B cell (primary cell): ENCODE measurements at regions not wholly inside any gene's neighbourhood (a gene's known extent, or its start where the extent isn't known, plus 50 kb on each side); places are given as distances from the start of the nearest gene placed in this dataset.

Experiments
- ATAC-seq: fragments of 200-7000 bp; cut with Tn5 transposase; one replicate; pipeline ENCODE4 v1.10.0; 2021; ENCODE audit warnings: low read depth, mild to moderate bottlenecking, moderate number of reproducible peaks, moderate library complexity
- CTCF ChIA-PET: fragments of 350-600 bp; sonication (Branson Sonifier 250); formaldehyde crosslinking; loops from one replicate; lab custom pipeline; 2021; ENCODE audit warnings: antibody characterized with exemption, inconsistent platforms; lab: Charles Lee
- POLR2A ChIA-PET: fragments of 350-600 bp; sonication (Branson Sonifier 250); formaldehyde crosslinking; loops from one replicate; lab custom pipeline; 2021; ENCODE audit warnings: antibody characterized with exemption; lab: Charles Lee
- DNase-seq: peaks from one replicate; pipeline ENCODE4 v3.0.0; 2013
- H2AFZ ChIP-seq: 2 replicates; pipeline ENCODE4 v1.6.1; 2012; ENCODE audit warnings: mild to moderate bottlenecking, low read depth, low read length; ENCODE audit not compliant: insufficient read depth, poor library complexity, severe bottlenecking
- H3K27ac ChIP-seq, 2 donors: 1 replicate in 1 of 2; 2 replicates in 1 of 2; pipeline ENCODE4 v1.5.1; 2012 to 2013; ENCODE audit warnings: low read length in 2 of 2, mild to moderate bottlenecking in 2 of 2, moderate library complexity in 1 of 2
- H3K27me3 ChIP-seq, 4 experiments: fragments of 200-600 bp in 1 of 4; sonication (generic) in 1 of 4; replicated peaks in 1 of 4; 1 replicate in 2 of 4; 2 replicates in 2 of 4; pipeline versions ENCODE4 v1.6.1 to v1.7.0; 2013 to 2016; ENCODE audit warnings: low read length in 3 of 4, mild to moderate bottlenecking in 2 of 4, mixed read lengths in 1 of 4, moderate library complexity in 1 of 4; ENCODE audit not compliant: insufficient read depth in 4 of 4, control insufficient read depth in 3 of 4; ENCODE audit errors: control extremely low read depth in 1 of 4
- H3K36me3 ChIP-seq, 2 experiments: replicated peaks in 1 of 2; 1 replicate in 1 of 2; 2 replicates in 1 of 2; pipeline versions ENCODE4 v1.6.1 to v1.7.1; 2013; ENCODE audit warnings: low read length in 1 of 2; ENCODE audit not compliant: insufficient read depth in 2 of 2, control insufficient read depth in 1 of 2; ENCODE audit errors: control extremely low read depth in 1 of 2, extremely low read depth in 1 of 2
- H3K4me1 ChIP-seq, 2 donors: fragments of 200-600 bp in 1 of 2; sonication (generic) in 1 of 2; 1 replicate in 1 of 2; 2 replicates in 1 of 2; pipeline versions ENCODE4 v1.5.1 to v1.6.1; 2013 to 2017; ENCODE audit warnings: low read length in 2 of 2; ENCODE audit not compliant: control insufficient read depth in 2 of 2, insufficient read depth in 2 of 2
- H3K4me2 ChIP-seq: replicated peaks from 2 replicates; pipeline ENCODE3; 2012; ENCODE audit warnings: mild to moderate bottlenecking, low read depth, low read length; ENCODE audit not compliant: poor library complexity, severe bottlenecking
- H3K4me3 ChIP-seq, 5 experiments: fragments of 200-600 bp in 1 of 5; sonication (generic) in 1 of 5; 1 replicate in 3 of 5; 2 replicates in 2 of 5; pipeline versions ENCODE4 v1.5.1 to v1.7.0; 2011 to 2016; ENCODE audit warnings: low read length in 4 of 5, mild to moderate bottlenecking in 4 of 5, low read depth in 2 of 5, control low read depth in 1 of 5, moderate library complexity in 1 of 5; ENCODE audit not compliant: insufficient read depth in 1 of 5; ENCODE audit errors: control extremely low read depth in 1 of 5, extremely low read depth in 1 of 5
- H3K79me2 ChIP-seq: fragments of 200-600 bp; sonication (generic); one replicate; pipeline ENCODE4 v1.6.0; 2016; ENCODE audit warnings: low read length; ENCODE audit not compliant: control insufficient read depth, insufficient read depth
- H3K9ac ChIP-seq: fragments of 200-600 bp; sonication (generic); 2 replicates; pipeline ENCODE4 v1.6.1; 2017; ENCODE audit warnings: mild to moderate bottlenecking, low read length, moderate library complexity
- H3K9me3 ChIP-seq, 3 donors: one replicate each; pipeline versions ENCODE4 v1.6.1 to v1.7.1; 2013; ENCODE audit warnings: low read length in 2 of 3; ENCODE audit not compliant: control insufficient read depth in 2 of 3, insufficient read depth in 1 of 3; ENCODE audit errors: control extremely low read depth in 1 of 3
- H4K20me1 ChIP-seq: 2 replicates; pipeline ENCODE4 v1.6.0; 2012; ENCODE audit warnings: mild to moderate bottlenecking, low read length; ENCODE audit not compliant: insufficient read depth, control insufficient read depth, poor library complexity, severe bottlenecking
- H3K27ac Mint-ChIP-seq: one replicate; pipeline ENCODE4 v1.8.0; 2021; ENCODE audit warnings: mixed read lengths
- H3K27me3 Mint-ChIP-seq: one replicate; pipeline ENCODE4 v1.8.0; 2021; ENCODE audit warnings: mixed read lengths
- H3K4me1 Mint-ChIP-seq: one replicate; pipeline ENCODE4 v1.8.0; 2021; ENCODE audit warnings: mixed read lengths
- H3K4me3 Mint-ChIP-seq: one replicate; pipeline ENCODE4 v1.8.0; 2021; ENCODE audit warnings: mixed read lengths
- H3K9me3 Mint-ChIP-seq: one replicate; pipeline ENCODE4 v1.8.0; 2022; ENCODE audit warnings: mixed read lengths; ENCODE audit not compliant: insufficient read depth
- CTCF ChIP-seq: fragments of 200-600 bp; IDR thresholded peaks from one replicate; pipeline ENCODE4 v1.8.0; 2022; ENCODE audit warnings: antibody characterized with exemption, mild to moderate bottlenecking
- EZH2 ChIP-seq: IDR thresholded peaks from 2 replicates; pipeline ENCODE4 v1.6.1; 2012; ENCODE audit warnings: borderline replicate concordance, low read depth, mild to moderate bottlenecking, moderate library complexity, low read length; ENCODE audit not compliant: insufficient read depth, poor library complexity, severe bottlenecking
- WGBS: methylation state at CpG from one replicate; pipeline ENCODE4 v1.1.5; 2013; ENCODE audit warnings: missing lambda C conversion rate; ENCODE audit not compliant: insufficient coverage; 5-methylcytosine and 5-hydroxymethylcytosine counted together
- intact Hi-C: fragments of 100-400 bp; cut with micrococcal nuclease; formaldehyde crosslinking; loops from one replicate; pipeline ENCODE4 v1.10.0; 2022

- Histone ChIP-seq H3K9ac (no peak overlapping the region), H3K27me3 (no peaks in the 10 kb centered on the region), H3K36me3 (no peaks in the 10 kb centered on the region), H2AFZ (no peak overlapping the region), H3K27ac (no peak overlapping the region), H3K4me1 (no peaks in the 10 kb centered on the region), H3K4me3 (no peak overlapping the region), H4K20me1 (no peaks in the 10 kb centered on the region), H3K9me3 (peaks cover 0 to 3% (median 0%) of the 10 kb centered on the region in 3 donors), H3K4me2 (no peak overlapping the region), H3K79me2 (no peaks in the 10 kb centered on the region)
- H3K9me3 Mint-ChIP-seq = peaks cover 9% of the 10 kb centered on the region
- no peak overlapping the region for H3K4me3 Mint-ChIP-seq
- ATAC-seq (no peak), DNase-seq (no peak)
- TF ChIP-seq EZH2 (no peak), CTCF (no peak)
- POLR2A ChIA-PET = no interaction called here
- CTCF ChIA-PET = no interaction called here
- no peaks in the 10 kb centered on the region for H3K27me3 Mint-ChIP-seq
- intact Hi-C loops = no loop called here
- no peak overlapping the region for H3K27ac Mint-ChIP-seq
- WGBS = 60% methylated on average over 2 of the region's 2 CpGs
- H3K4me1 Mint-ChIP-seq = no peaks in the 10 kb centered on the region
These were observed 316.6 kb upstream of the TMEM229A start for GRCh38 chr7:124349443-124349842.

DNA sequence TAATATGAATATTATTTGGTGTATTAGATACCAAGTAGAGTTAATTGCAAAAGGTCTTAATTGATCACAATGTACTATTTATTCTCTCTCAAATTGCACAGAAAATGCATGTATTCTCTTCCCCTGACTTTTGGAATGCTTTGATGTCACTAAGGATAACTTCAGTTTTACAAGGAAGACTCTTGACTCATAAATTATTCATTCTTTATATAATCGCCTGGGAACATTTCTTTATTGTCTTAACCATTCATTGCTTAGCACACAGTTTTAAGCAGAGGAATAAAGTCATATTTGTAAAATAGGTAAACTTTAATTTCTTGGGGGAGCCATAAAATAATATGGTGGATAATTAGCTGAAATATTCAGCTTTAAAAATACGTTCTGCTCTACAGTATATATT, 306.0 kb upstream of the TMEM229A start:
- Histone ChIP-seq H2AFZ (no peak overlapping the region), H3K27ac (no peak overlapping the region), H3K9me3 (no peaks in the 10 kb centered on the region), H3K79me2 (no peaks in the 10 kb centered on the region), H3K9ac (no peak overlapping the region), H3K4me3 (no peak overlapping the region), H4K20me1 (no peaks in the 10 kb centered on the region), H3K4me2 (no peak overlapping the region), H3K4me1 (no peaks in the 10 kb centered on the region), H3K36me3 (no peaks in the 10 kb centered on the region), H3K27me3 (no peaks in the 10 kb centered on the region)
- Mint-ChIP-seq H3K4me3 (no peak overlapping the region), H3K27ac (no peak overlapping the region), H3K27me3 (no peaks in the 10 kb centered on the region), H3K4me1 (no peaks in the 10 kb centered on the region), H3K9me3 (peaks cover 5% of the 10 kb centered on the region)
- TF ChIP-seq CTCF (no peak), EZH2 (no peak)
- WGBS = no CpG with 5 or more reads among the region's 2 CpGs
- DNase-seq = no peak
- intact Hi-C loops = no loop called here
- POLR2A ChIA-PET = no interaction called here
- no peak for ATAC-seq
- CTCF ChIA-PET = no interaction called here
